ENCODE measurements at regions not wholly inside any gene's neighbourhood (a gene's known extent, or its start where the extent isn't known, plus 50 kb on each side); places are given as distances from the start of the nearest gene placed in this dataset.

GRCh38 chr2:22882011-22882410, 503.0 kb upstream of the KLHL29 start:
- ATAC-seq: no peak

DNA sequence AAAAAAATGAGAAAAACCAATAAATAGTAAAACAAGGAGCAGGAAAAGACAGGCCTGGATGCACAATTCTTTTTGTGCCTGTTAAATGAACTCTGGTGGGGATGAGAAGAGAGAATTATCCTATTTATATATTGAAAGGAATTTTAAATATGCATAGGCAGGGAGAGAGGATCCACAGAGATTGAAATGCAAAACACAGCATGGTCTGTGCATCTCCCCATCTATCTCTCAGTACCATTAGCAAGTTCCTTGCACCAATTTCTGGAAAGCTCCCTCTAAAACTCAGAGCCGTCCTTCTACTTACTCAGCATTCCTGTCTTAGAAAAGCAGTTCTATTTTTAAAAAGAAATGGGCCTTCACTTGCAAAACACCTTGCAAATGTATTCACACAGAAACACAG, 502.3 kb upstream of the KLHL29 start:
- ATAC-seq: no peak

DNA sequence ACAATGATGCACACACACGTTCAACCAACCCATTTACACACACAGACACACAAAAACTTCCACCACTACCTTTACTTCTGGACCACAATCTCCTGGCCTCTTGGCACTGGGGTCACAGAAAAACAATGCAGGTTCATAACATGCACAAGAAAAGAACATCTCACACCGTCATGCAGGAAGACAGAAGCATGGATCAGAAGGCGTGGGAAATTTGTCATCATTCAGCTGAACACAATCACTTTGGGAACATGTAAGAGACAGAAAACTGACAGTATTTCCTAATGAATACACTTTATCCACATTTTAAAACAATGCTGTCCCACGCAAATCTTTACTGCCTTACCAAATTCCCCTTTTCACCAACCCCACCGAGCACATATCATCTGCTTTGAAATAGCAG, 501.9 kb upstream of the KLHL29 start:
- ATAC-seq: no peak

GRCh38 chr2:22885245-22885644, 499.7 kb upstream of the KLHL29 start:
- ATAC-seq: no peak

- no peak for ATAC-seq
Measured at GRCh38 chr2:22887426-22887825, 497.6 kb upstream of the KLHL29 start.

DNA sequence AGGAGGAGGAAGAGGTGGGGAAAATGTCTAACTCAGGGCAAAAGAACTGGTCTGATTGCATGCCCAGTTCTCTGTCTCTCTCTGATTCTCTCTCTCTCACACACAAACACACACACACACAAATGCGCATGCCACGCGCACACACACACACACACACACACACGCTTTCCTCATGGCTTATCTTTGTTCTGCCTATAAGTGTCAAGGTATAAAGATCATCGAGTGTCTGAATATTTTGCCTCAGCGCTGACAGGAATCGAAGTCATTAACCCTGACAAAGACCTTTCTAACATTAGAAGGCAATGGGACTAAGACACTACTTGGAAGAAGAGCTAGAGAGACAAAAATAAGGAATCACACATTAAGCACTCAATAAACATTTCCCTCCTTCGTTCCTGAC, 497.1 kb upstream of the KLHL29 start:
- no peak for ATAC-seq

- ATAC-seq: no peak
Measured at GRCh38 chr2:22890132-22890531, 494.8 kb upstream of the KLHL29 start.

DNA sequence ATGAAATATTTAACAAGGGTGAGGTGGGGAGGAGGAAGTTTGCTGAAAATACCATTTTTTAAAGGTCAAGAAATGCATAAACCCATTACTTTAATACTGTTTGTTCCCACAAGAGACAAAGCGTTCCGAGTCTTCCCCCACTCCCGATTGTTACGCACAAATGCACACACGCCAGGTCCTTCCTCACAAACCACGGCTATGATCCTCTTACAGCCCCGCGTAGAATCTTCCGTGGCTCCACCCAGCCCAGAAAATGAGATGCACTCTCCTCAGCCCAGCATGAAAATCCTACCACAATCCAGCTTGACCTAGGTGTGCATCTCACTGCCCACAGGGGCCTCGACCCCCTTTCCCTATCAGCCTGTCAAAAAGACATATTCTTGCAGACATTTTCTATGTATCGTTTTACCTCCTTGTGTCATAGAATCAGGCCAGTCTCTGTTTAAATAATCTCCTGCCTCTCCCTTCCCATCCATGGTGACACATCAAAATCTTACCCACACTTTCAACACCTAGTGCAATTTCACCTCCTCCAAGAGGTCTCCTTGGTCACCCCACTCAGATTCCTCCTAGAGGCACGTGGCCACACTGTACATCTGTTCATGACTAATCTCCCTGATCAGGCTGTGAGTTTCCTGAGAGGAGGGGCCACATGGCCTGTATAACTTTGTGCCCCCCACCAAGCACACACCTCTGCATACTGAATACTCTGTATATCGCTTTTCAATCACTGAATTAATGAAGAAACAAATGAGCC, 491.0 kb upstream of the KLHL29 start:
- ATAC-seq: no peak

GRCh38 chr2:22894761-22895160, 490.2 kb upstream of the KLHL29 start:
- ATAC-seq: no peak

GRCh38 chr2:22897428-22897827, 487.6 kb upstream of the KLHL29 start:
- no peak for ATAC-seq

GRCh38 chr2:22900674-22901073, 484.3 kb upstream of the KLHL29 start:
- no peak for ATAC-seq

DNA sequence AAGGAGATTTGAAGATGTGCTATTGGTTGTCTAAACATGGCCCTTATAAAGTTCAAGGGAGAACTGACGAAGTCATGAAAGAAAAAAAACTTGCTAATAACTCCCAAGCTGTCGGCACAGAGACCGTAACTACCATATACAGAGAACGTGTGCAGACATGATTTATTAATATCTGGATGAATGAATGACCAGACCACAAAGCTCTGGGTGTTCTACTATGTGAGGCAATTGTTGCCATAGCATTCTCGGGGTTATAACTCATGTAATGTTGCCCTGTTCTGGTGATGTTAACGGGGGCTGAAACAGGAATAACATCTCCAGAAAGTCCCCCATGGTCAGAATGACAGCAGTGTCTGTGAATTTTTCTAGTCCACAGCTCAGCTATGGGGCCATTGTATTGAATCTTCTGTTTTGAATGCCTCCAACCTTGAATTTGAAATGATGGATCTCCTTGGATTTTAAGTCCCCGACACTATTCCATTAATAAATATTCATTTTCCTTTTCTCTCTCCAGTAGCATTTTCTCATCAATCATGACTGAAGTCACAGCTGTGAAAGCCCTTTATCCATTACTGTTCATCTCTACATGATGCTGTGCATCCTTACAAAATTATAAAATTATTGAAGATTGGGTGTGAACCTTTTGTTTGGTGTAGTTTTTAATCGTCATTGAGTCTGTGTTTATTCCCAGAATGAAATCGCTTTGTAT, 483.4 kb upstream of the KLHL29 start:
- no peak for ATAC-seq

GRCh38 chr2:22902180-22902550, 482.8 kb upstream of the KLHL29 start:
- ATAC-seq: no peak

- no peak for ATAC-seq
Measured at GRCh38 chr2:22902662-22903165, 482.3 kb upstream of the KLHL29 start.

GRCh38 chr2:22903616-22904015, 481.4 kb upstream of the KLHL29 start:
- ATAC-seq: no peak

DNA sequence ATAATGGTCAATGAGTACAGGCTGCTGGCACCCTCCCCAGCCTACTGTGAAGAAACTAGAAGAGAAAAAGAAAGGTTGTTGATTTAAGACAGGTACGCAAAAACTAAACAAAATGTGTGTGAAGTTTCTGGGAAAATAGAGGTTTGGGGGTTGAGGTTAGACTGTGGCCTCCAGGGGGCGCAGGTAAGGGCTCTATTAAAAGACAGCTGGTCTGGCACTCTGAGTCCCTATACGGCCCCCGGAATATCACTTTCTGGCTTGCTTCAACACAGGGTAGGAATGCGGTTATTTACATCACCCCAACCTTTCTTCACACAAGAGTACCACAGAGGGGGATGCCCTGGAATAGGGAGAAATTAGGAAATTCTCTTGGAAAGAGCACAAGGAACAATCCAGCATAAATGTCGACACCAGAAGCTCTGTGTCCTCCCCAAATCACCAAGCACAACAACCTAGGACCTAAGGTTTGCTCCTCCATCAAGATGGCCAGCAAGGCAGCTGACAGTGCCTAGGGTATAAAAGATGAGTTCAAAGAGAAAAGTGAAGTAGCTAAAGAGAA, 480.8 kb upstream of the KLHL29 start:
- no peak for ATAC-seq

- no peak for ATAC-seq
Measured at GRCh38 chr2:22907330-22907729, 477.6 kb upstream of the KLHL29 start.

GRCh38 chr2:22912398-22912797, 472.6 kb upstream of the KLHL29 start:
- ATAC-seq: no peak

- ATAC-seq: no peak
Measured at GRCh38 chr2:22929998-22930397, 455.0 kb upstream of the KLHL29 start.

- no peak for ATAC-seq
Measured at GRCh38 chr2:22930781-22931180, 454.2 kb upstream of the KLHL29 start.

- ATAC-seq: no peak
Measured at GRCh38 chr2:22932288-22932687, 452.7 kb upstream of the KLHL29 start.

- no peak for ATAC-seq
Measured at GRCh38 chr2:22934747-22935146, 450.2 kb upstream of the KLHL29 start.

GRCh38 chr2:22942441-22942840, 442.5 kb upstream of the KLHL29 start:
- ATAC-seq: no peak

DNA sequence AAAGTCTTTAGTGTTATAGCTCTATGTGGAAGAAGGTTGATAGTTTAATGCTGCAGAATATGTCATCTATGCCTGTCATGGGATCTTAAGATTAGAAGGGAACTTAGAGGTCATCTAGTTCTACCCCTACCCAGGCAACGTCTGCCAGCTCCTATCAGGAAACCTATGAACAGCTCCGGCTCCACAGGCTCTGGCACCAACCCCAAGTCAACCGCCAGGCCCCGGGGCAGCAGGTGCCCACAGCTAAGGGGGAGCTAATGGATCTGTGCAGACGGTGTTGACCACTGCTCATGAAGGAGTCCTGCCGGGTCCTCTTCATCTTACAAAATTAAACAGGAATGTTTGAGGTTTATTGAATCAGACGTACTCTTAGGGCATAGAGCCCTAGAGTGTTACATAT, 440.8 kb upstream of the KLHL29 start:
- ATAC-seq: no peak

All from esophagus mucosa (tissue), 1 donor.